ENCODE measurements at regions not wholly inside any gene's neighbourhood (a gene's known extent, or its start where the extent isn't known, plus 50 kb on each side); places are given as distances from the start of the nearest gene placed in this dataset.

DNA sequence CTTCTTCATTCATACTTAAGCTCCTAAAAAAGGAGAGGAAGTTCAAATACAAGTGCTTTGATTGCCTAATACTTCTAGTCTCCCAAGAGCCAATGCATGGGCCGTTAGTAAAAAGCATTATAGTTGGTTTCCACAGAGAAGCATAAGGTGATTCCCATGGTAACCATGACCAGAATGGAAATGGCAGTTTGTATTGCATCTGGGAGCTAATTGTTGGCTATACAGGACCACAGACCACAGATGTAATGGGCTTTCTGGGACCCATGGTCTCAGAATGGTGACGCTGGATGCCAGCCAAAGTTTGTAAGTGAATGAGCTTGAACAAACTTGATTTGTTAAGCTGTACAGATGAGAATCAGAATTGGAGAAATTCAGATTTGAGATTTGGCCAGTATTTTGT is 333.9 kb upstream of the C11orf87 start:
- no peak for DNase-seq (ENCODE audit: extremely low read depth, low read depth)
- no peak overlapping the region for H3K4me3 ChIP-seq (replicated peaks; ENCODE audit: low read depth, low read length)
- TF ChIP-seq, protein P1, sequence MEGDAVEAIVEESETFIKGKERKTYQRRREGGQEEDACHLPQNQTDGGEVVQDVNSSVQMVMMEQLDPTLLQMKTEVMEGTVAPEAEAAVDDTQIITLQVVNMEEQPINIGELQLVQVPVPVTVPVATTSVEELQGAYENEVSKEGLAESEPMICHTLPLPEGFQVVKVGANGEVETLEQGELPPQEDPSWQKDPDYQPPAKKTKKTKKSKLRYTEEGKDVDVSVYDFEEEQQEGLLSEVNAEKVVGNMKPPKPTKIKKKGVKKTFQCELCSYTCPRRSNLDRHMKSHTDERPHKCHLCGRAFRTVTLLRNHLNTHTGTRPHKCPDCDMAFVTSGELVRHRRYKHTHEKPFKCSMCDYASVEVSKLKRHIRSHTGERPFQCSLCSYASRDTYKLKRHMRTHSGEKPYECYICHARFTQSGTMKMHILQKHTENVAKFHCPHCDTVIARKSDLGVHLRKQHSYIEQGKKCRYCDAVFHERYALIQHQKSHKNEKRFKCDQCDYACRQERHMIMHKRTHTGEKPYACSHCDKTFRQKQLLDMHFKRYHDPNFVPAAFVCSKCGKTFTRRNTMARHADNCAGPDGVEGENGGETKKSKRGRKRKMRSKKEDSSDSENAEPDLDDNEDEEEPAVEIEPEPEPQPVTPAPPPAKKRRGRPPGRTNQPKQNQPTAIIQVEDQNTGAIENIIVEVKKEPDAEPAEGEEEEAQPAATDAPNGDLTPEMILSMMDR (IDR thresholded peaks at IDR 0.05; ENCODE audit: low read depth, low read length, missing control alignments), result no peak

DNA sequence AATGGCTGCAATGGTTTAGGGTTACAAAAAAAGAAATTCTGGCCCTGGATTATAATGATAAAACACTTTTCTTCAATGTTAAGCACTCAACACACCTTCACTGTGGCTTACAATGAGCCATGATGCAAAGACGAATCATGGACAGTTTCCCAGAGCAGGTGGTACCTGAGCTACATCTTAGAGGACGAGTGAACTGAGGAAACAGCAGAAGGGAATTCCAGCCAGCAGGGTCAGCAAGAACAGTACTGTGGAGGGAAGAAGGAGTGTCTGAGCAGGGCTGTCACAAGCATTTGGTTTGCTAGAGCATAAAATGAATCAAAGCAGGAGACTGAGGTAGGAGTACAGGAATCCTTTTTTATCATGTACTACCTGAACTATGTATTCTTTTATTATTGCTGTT is 332.8 kb upstream of the C11orf87 start:
- no peak for DNase-seq (ENCODE audit: extremely low read depth, low read depth)
- TF ChIP-seq, protein P1 (IDR thresholded peaks at IDR 0.05; ENCODE audit: low read depth, low read length, missing control alignments), result no peak
- no peak overlapping the region for H3K4me3 ChIP-seq (replicated peaks; ENCODE audit: low read depth, low read length)

DNA sequence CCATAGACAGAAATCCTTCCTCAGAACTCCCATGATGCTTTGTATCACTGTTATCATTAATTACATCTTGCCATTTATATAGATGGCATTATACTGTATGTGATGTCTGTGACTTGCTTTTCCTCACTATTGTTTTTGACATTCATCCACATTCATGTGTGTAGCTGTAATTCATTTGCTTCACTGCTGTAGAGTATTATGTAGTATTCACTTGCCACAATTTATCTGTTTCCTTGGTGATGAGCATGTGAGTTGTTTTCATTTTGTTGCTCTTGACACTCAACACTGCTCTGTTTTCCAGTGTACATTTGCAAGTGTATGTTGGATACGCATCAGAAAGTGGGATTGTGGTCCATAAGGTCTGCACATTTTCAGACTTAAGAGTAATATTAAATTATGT is 328.6 kb upstream of the C11orf87 start:
- no peak overlapping the region for H3K4me3 ChIP-seq (replicated peaks; ENCODE audit: low read depth, low read length)
- no peak for DNase-seq (ENCODE audit: extremely low read depth, low read depth)
- TF ChIP-seq, protein P1 (IDR thresholded peaks at IDR 0.05; ENCODE audit: low read depth, low read length, missing control alignments), result no peak

DNA sequence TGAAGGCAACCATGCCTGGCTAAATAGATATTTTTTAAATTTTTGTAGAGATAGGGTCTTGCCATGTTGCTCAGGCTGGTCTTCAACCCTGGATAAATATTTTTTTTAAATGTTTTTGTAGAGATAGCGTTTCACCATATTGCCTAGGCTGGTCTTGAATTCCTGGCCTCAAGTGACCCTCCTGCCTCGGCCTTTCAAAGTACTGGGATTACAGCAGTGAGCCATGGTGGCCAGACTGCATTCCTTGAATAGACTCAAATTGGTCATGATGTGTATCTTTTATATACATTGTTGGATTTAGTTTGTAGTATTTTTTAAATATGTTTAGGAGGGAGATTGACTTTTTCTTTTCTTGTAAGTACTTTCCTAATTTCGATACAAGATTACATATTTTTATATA is 325.7 kb upstream of the C11orf87 start:
- TF ChIP-seq, protein P1 (IDR thresholded peaks at IDR 0.05; ENCODE audit: low read depth, low read length, missing control alignments), result no peak
- no peak overlapping the region for H3K4me3 ChIP-seq (replicated peaks; ENCODE audit: low read depth, low read length)
- DNase-seq (ENCODE audit: extremely low read depth, low read depth), result no peak

DNA sequence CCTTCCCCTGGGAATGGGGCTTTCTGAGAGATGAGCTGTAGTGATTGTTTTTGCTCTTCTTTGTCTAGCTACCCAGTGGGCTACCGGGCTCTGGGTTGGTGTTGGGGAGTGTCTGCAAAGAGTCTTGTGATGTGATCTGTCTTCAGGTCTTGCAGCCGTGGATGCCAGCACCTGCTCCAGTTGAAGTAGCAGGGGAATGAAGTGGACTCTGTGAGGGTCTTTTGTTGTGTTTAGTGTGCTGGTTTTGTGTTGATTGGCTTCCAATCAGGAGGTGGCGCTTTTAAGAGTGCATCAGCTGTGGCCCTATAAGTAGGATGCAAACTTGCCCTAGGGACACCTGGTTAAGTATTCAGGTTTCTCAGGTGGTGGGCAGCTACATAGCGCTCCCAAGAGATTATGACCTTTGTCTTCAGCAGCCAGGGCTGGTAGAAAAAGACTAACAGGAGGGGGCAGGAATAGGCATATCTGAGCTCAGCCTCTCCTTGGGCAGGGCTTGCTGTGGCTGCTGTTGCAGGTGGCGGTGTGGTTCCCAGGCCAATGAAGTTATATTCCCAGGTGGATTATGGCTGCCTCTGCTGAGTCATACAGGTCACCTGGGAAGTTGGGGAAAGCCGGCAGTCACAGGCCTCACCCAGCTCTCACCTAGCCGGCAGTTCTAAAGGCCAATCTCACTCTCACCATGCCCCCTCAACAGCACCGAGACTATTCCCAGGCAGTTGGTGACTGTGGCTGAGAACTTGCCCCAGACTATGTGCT is 315.7 kb upstream of the C11orf87 start:
- DNase-seq (ENCODE audit: extremely low read depth, low read depth), result no peak
- TF ChIP-seq, protein P1 (IDR thresholded peaks at IDR 0.05; ENCODE audit: low read depth, low read length, missing control alignments), result no peak
- no peak overlapping the region for H3K4me3 ChIP-seq (replicated peaks; ENCODE audit: low read depth, low read length)

DNA sequence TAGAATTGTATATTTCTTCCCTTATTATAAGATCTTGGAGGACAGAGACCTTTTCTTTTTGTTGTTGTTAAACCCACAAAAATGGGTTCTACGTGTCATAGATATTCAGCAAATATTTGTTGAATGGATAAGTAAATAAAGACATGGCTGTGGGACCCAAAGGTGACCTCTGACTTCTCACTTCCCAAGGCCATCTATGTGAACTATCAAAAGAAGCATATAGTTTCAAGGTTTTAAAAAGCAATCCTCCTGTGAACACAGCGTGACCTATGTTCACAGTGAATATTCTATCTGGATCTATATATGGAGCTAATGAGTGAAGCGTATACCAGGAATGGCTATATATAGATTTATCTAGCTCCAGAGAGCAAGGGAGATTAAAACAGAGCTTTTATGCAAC is 312.8 kb upstream of the C11orf87 start:
- no peak for DNase-seq (ENCODE audit: extremely low read depth, low read depth)
- TF ChIP-seq, protein P1 (IDR thresholded peaks at IDR 0.05; ENCODE audit: low read depth, low read length, missing control alignments), result no peak
- no peak overlapping the region for H3K4me3 ChIP-seq (replicated peaks; ENCODE audit: low read depth, low read length)
